ENCODE measurements at regions not wholly inside any gene's neighbourhood (a gene's known extent, or its start where the extent isn't known, plus 50 kb on each side); places are given as distances from the start of the nearest gene placed in this dataset.

- TF ChIP-seq POLR2AphosphoS5 (IDR thresholded peaks at IDR 0.05; ENCODE audit: insufficient read depth, low read depth, low read length) (no peak), CTCF (IDR thresholded peaks at IDR 0.05; ENCODE audit: extremely low read depth in 1 of 2, insufficient read depth in 1 of 2, low read depth in 1 of 2, low read length in 2 of 2) (no peak), EZH2 (IDR thresholded peaks at IDR 0.05; ENCODE audit: borderline replicate concordance, low read depth, low read length, severe bottlenecking) (no peak), MYC (IDR thresholded peaks at IDR 0.05; ENCODE audit: low read depth, low read length) (no peak), POLR2A (IDR thresholded peaks at IDR 0.05; ENCODE audit: low read depth, low read length) (no peak), FOS (IDR thresholded peaks at IDR 0.05; ENCODE audit: borderline replicate concordance, insufficient read depth, low read length) (no peak), JUN (IDR thresholded peaks at IDR 0.05; ENCODE audit: borderline replicate concordance, insufficient read depth, insufficient read length, low read depth) (no peak)
Observed at GRCh38 chr4:18403327-18403726, 381.8 kb upstream of the LCORL start.

All from endothelial cell of umbilical vein (primary cell).